HG02610 (cell line): ENCODE measurements at regions not wholly inside any gene's neighbourhood (a gene's known extent, or its start where the extent isn't known, plus 50 kb on each side); places are given as distances from the start of the nearest gene placed in this dataset.

Source experiments
- ATAC-seq: cut with Tn5 transposase; IDR thresholded peaks from one replicate; pipeline ENCODE4 v1.9.1; 2021; ENCODE audit warnings: mild to moderate bottlenecking, moderate library complexity; ENCODE audit not compliant: unreplicated experiment

- ATAC-seq = no peak
Measured at GRCh38 chr12:76223869-76224268, 124.3 kb downstream of the BBS10 start.

GRCh38 chr12:76220980-76221379 lies 127.2 kb downstream of the BBS10 start:
- ATAC-seq = no peak

DNA sequence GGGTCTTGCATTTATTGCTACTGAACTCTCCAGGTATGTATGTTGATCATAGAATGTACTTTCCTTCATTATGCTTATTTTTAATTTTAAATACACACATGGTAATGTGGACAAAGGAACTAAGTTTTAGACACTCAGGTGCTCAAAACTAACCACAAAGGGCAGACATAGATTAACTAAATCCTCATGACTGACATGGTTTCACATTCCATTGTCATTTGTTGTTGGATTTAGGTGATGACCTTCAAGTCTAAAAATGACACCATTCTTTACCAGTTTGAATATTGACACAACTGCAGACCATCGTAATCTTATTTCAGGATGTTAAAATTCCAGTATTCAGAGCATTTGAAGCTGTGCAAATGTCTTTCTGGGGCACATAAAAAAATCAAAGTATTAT lies 128.4 kb downstream of the BBS10 start:
- ATAC-seq = no peak

GRCh38 chr12:76216585-76217472 lies 131.4 kb downstream of the BBS10 start:
- no peak for ATAC-seq

GRCh38 chr12:76208129-76208528 lies 123.6 kb upstream of the NAP1L1 start:
- no peak for ATAC-seq

GRCh38 chr12:76206677-76207072 lies 122.2 kb upstream of the NAP1L1 start:
- no peak for ATAC-seq

- no peak for ATAC-seq
Measured at GRCh38 chr12:76206039-76206676, 121.7 kb upstream of the NAP1L1 start.

DNA sequence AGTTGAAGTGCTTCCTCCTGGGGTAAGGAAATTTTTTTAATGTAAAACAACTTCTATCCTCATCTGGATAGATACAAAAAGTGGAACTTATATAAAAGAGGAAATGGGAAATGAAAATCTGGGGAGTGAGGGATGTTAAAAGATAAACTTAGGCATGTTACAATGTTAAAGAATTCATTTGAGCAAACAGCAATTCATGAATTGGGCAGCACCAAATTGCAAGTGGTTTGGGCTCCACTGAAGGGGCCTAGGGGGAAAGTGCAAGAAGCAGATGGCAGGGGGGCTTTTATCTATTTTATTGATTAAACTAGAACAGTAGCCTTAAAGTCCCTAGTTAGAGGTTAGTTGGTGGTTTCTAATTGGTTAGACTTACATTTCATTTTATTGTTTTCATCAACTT lies 118.1 kb upstream of the NAP1L1 start:
- no peak for ATAC-seq

DNA sequence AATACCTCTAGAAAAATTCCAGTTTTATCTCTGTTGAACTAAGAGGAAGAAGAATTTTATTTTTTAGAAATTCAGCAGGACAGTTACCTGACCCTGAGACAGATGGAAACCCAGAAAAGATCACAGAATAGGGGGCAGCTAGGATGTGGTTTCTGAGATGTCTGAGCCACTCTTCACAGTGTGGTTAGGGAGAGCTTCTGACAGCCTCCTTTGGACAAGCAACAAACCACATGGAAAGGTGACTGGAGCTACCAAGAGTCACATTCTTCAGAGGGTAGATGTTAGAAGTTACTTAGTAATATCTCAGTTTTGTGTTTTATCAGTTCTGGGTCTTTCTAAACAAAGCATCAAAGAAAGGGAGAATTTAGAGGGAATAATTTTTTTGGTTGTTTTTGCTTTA lies 117.3 kb upstream of the NAP1L1 start:
- no peak for ATAC-seq

GRCh38 chr12:76201316-76201715 lies 116.8 kb upstream of the NAP1L1 start:
- no peak for ATAC-seq

DNA sequence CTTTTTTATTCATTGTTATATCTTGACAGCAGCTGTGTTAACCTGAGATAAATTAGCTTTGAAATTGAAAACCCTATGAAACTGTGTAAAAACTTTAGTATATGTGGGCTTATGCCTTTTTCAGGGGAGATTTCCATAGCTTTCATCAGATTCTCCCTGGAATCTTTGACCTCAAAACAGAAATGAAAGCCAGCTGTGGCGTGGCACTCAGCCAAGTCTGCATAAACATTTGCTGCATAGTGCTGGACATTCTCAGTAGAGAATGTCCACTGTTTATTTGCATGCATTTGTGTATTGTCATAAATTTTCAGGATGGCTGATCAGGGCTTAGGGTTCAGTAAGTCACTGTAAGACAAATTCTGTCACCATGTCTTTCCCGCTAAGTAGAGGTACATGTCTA lies 115.3 kb upstream of the NAP1L1 start:
- ATAC-seq = no peak

DNA sequence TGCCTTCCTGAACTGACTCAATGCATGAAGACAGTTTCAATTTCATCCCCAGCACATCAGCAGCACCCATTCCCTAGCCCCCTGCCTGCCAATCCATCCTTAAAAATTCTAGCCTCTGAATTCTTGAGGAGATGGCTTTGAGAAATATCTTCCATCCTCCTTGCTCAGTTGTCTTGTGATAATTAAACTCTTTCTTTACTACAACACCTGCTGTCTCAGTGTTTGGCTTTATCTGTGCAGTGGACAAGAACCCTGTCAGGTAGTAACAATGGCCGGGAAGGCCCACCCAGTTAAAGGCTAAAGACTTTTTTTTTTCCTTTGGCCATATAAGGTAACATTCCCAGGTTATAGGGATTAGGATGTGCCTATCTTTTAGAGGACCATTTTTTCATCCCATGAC lies 114.4 kb upstream of the NAP1L1 start:
- ATAC-seq = no peak

DNA sequence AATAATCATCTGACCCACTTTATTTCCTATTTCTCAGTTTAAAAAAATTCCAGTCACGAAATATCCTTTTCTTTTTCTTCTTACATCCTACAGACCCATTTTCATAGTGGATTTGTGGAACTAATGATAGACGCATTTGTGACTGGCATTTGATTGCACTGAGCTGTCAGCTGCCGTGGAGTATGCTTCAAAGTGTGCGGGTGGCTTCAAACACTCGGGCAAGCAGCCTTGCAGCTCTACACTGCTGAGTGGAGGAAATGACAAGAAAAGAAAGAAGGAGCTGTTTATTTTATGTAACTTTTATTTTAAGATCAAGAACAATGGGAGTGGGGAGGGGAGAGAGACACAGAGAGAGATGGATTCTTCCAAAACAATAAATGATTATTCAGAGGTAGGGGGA lies 112.8 kb upstream of the NAP1L1 start:
- ATAC-seq = no peak

DNA sequence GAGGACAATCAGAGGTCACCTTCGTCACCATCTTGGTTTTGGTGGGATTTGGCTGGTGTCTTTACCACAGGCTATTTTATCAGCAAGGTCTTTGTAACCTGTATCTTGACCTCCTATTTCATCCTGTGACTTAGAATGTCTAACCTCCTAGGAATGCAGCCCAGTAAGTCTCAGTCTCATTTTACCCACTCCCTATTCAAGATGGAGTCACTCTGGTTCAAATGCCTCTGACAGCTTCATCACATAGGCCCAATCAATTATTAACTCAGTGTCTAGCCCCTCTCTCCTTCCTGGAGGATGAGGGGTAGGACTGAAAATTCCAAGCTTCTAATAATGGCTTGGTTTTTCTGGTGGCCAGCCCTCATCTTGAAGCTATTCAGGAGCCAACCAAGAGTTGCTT lies 111.4 kb upstream of the NAP1L1 start:
- no peak for ATAC-seq

DNA sequence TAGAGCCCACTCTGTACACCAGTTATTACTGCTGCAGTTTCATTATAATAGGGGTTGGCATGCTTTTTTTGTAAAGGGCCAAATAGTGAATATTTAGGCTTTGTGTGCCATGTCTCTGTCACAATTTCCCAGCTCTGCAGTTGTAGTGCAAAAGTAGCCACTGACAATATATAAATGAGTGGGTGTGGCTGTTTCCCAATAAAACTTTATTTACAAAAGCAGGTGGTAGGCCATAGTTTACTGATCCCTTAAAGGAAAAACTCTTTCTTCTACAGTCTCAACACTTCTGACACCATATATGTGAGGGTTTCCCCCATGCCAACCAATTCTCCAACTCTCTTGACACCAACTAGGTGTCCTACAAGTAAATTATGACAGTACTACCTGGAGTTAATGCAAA lies 110.2 kb upstream of the NAP1L1 start:
- no peak for ATAC-seq

GRCh38 chr12:76193961-76194360 lies 109.5 kb upstream of the NAP1L1 start:
- no peak for ATAC-seq

DNA sequence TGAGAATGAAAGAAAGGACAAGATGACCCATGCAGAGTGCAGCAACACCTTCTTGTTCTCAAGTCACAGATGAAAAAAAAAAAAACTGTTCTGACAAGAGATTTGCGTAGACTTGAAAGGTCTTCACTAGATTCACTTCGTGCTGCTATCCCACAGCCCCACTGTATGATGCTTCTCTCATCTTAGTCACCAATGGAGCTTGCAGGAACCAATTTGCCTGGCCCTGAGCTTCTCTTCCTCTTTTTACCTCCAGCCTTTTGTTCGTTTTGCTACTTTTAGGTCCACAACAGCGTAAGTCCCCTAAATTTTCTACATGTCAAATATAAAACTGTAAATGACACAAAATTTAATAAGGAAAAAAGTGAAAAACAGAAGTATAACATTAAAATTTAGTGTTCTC lies 107.9 kb upstream of the NAP1L1 start:
- ATAC-seq = no peak

DNA sequence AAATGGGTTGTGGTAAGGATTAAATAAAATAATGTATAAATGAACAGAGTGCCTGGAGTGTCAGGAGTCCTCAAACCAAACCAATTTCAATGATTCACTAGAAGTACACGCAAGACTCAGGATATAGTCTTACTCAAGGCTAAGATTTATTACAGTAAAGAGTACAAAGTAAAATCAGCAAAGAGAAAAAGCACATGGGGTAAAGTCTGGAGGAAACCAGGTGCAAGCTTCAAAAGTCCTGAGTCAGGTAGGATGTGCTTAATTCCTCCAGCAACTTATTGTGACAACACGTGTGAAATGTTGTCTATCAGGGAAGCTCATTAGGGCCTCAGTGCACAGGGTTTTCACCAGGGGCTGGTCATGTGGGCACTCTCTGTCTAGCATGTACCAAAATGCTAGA lies 105.8 kb upstream of the NAP1L1 start:
- ATAC-seq = no peak

DNA sequence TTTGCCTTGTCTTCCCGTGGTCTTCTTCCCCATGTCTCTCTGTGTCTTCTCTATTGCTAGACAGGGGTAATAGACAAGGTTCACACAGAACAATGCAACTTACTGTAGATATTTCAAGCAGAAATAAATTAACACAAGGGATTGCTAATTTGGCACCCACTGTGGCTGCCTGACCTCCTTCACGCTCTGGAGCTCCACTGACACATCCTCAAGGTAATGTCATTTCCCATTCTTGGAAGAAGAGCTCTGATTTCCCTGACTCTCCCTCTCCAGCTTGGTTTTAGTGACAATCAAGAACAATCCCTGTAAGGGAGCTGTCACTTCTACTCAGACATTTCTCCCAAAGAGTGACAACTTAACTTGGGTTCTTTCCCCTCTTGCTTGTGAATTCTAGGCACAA lies 105.4 kb upstream of the NAP1L1 start:
- no peak for ATAC-seq

DNA sequence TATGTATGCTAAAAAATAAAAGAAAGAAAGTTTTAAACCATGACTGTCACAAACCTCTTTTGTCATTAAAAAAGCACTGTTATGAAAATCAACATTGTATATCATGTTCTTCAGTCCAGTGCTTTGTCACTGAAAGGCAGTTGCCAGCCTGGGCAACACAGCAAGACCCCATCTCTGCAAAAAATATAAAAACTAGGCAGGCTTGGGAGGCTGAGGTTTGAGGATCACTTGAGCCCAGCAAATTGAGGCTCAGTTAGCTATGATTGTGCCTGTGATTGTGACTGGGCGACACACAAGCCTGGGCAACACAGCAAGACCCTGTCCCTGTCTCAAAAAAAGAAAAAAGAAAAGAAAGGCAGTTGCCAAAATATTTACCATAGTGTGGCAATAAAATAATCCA lies 102.7 kb upstream of the NAP1L1 start:
- ATAC-seq = no peak

- ATAC-seq = no peak
Measured at GRCh38 chr12:76186131-76186906, 101.8 kb upstream of the NAP1L1 start.
